ENCODE measurements at regions not wholly inside any gene's neighbourhood (a gene's known extent, or its start where the extent isn't known, plus 50 kb on each side); places are given as distances from the start of the nearest gene placed in this dataset.
"Not testable (repeated sequence)": the region's sequence is repeated elsewhere in the genome, so short reads cannot be mapped to it uniquely, and the experiment has no call there.

DNA sequence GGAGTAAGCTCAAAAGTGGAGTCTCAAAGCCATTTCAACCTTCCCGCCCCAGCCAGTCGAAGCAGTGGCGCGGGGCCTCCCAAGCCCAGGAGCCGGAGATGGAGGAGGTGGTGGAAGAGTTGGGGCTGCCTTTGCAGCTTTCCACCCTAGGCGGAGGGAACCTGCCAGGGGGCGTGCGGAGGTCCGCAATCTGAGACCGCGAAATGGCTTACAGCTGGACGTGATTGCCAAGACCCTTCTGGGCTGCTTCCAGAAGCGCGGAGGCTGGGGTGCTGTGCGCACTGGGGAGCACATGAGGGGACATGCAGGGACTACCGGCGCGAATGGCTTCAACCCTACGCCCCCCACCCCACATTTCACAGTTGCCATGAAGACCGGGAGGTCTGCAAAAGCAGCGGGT is 86.2 kb downstream of the PRR15 start:
- no peak overlapping the region for H3K4me3 ChIP-seq (ENCODE audit: low read length)
- TF ChIP-seq, protein P1, sequence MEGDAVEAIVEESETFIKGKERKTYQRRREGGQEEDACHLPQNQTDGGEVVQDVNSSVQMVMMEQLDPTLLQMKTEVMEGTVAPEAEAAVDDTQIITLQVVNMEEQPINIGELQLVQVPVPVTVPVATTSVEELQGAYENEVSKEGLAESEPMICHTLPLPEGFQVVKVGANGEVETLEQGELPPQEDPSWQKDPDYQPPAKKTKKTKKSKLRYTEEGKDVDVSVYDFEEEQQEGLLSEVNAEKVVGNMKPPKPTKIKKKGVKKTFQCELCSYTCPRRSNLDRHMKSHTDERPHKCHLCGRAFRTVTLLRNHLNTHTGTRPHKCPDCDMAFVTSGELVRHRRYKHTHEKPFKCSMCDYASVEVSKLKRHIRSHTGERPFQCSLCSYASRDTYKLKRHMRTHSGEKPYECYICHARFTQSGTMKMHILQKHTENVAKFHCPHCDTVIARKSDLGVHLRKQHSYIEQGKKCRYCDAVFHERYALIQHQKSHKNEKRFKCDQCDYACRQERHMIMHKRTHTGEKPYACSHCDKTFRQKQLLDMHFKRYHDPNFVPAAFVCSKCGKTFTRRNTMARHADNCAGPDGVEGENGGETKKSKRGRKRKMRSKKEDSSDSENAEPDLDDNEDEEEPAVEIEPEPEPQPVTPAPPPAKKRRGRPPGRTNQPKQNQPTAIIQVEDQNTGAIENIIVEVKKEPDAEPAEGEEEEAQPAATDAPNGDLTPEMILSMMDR (conservative IDR thresholded peaks at IDR 0.05; ENCODE audit: low read depth, low read length) = no peak
- no peak for DNase-seq (ENCODE audit: low read depth)

DNA sequence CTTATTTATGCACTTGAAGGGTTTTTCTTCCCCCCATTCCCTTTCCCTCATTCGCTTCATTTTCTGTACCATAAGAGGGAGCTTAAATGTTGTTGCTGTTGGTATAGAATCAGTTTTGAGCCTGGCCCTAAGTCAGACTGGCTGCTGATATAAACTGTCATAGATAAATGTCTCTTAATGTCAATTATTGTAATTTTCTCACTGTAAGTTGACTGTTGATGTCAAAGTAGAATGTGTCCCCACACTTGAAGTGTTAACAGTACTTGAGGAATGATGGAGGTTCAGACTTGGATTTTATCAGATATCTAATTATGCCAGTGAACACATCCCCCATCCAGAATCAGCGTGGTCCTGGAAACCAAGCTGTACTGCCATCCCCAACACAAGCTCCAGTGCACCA is 87.8 kb downstream of the PRR15 start:
- H3K4me3 ChIP-seq (ENCODE audit: low read length) = no peak overlapping the region
- no peak for DNase-seq (ENCODE audit: low read depth)
- TF ChIP-seq, protein P1 (conservative IDR thresholded peaks at IDR 0.05; ENCODE audit: low read depth, low read length) = no peak

DNA sequence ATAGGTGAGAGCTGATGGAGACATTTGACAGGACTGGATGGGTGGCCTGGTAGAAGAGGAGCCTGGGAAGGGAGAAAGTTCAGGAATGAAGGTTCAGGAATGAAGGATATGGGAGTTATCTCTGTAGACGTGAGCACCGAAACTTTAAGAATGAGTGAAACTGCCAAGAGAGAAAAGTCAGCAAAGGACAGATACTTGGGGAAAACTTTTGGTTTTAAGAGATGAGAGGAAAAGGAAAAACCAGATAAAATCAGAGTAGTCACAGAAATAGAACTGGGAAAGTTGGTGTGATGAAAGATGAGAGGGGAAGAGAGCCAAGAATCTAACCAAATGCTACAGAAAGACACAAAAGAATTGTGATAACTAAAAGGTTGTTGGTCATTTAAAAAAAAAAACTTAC is 88.9 kb downstream of the PRR15 start:
- no peak for DNase-seq (ENCODE audit: low read depth)
- no peak overlapping the region for H3K4me3 ChIP-seq (ENCODE audit: low read length)
- TF ChIP-seq, protein P1 (conservative IDR thresholded peaks at IDR 0.05; ENCODE audit: low read depth, low read length) = no peak

DNA sequence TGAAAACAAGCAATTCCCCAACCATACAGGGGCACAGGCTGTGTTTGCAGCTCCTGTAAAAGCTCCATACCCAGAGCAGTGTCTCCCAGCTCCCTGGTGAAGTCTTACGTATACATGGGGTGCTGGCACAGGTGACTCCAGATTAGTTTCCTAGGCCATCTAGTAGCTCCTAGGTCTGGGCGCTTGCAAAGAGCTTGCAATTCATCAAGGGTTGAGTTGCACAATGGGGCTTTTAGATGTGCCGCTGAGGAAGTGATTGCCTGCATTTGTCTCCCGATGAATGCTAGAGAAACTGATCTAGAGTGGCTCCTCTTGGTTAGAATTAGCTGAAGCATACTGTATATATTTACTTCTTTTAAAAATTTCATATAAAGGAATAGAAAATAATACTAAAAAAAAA is 90.7 kb downstream of the PRR15 start:
- not testable (repeated sequence) for H3K4me3 ChIP-seq (ENCODE audit: low read length); DNase-seq (ENCODE audit: low read depth)

- TF ChIP-seq, protein P1 (conservative IDR thresholded peaks at IDR 0.05; ENCODE audit: low read depth, low read length) = no peak
- no peak overlapping the region for H3K4me3 ChIP-seq (ENCODE audit: low read length)
- DNase-seq (ENCODE audit: low read depth) = no peak
Observed at GRCh38 chr7:29657288-29657687, 93.7 kb downstream of the PRR15 start.

GRCh38 chr7:29657856-29658255 is 94.2 kb downstream of the PRR15 start:
- TF ChIP-seq, protein P1 (conservative IDR thresholded peaks at IDR 0.05; ENCODE audit: low read depth, low read length) = no peak
- no peak overlapping the region for H3K4me3 ChIP-seq (ENCODE audit: low read length)
- no peak for DNase-seq (ENCODE audit: low read depth)

GRCh38 chr7:29659213-29659612 is 95.6 kb downstream of the PRR15 start:
- not testable (repeated sequence) for DNase-seq (ENCODE audit: low read depth); H3K4me3 ChIP-seq (ENCODE audit: low read length)

DNA sequence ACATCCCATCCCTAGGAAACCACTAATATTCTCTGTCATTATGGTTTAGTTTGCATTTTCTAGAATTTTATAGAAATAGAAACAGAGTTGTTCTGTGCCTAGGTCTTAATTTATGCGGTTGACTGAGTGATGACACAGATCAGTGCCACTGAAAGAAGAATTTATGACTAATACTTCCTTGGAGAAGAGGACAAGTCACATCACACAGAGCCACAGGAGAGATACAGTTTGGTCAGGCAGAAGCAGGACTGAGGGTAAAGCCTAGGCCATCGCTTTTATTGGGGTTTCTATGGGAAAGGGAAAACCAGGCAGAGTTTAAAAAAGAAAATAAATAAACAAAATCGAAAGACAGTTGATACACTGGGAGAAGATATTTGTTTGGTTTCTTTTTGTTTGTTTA is 99.3 kb downstream of the PRR15 start:
- not testable (repeated sequence) for H3K4me3 ChIP-seq (ENCODE audit: low read length); DNase-seq (ENCODE audit: low read depth)

GRCh38 chr7:29664999-29665398 is 101.4 kb downstream of the PRR15 start:
- not testable (repeated sequence) for DNase-seq (ENCODE audit: low read depth); H3K4me3 ChIP-seq (ENCODE audit: low read length)

DNA sequence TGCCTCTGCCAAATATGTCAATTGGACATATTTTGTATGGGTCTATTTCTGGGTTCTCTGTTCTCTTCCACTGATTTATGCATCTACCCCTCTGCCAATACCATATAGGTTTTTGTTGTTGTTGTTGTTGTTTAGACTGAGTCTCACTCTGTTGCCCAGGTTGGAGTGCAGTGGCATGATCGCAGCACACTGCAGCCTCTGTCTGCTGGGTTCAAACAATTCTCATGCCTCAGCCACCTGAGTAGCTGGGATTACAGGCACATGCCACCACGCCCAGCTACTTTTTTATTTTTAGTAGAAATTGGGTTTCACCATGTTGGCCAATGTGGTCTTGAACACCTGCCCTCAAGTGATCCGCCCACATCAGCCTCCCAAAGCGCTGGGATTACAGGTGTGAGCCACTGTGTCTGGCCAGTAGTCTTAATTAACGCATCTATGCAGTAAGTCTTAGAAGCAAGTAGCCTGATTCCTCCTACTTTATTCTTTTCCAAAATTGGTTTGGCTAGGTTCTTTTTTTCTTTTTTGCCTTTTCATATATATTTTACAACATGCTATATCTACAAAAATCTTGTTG is 103.5 kb downstream of the PRR15 start:
- H3K4me3 ChIP-seq (ENCODE audit: low read length); DNase-seq (ENCODE audit: low read depth): not testable (repeated sequence)

DNA sequence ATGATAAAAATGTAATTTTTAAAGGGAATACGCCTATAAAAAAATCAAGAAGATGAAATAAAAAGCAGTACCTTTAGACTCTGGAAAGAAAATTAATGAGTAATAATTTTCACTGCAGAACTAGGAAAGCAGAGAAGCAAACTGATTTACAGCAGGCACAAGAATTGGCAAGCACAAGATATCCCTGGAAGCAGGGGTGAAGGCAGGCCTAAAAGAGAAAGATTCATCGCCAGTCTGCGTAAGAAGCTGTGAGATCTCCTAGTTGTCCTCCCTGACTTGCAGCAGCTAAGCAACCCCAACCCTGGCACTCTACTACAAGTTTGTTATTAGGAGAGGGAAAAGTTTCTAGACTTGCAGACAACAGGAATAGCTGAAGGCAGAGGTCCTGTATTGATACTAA is 107.7 kb downstream of the PRR15 start:
- DNase-seq (ENCODE audit: low read depth); H3K4me3 ChIP-seq (ENCODE audit: low read length): not testable (repeated sequence)

GRCh38 chr7:29673635-29674034 is 110.0 kb downstream of the PRR15 start:
- not testable (repeated sequence) for DNase-seq (ENCODE audit: low read depth); H3K4me3 ChIP-seq (ENCODE audit: low read length)

DNA sequence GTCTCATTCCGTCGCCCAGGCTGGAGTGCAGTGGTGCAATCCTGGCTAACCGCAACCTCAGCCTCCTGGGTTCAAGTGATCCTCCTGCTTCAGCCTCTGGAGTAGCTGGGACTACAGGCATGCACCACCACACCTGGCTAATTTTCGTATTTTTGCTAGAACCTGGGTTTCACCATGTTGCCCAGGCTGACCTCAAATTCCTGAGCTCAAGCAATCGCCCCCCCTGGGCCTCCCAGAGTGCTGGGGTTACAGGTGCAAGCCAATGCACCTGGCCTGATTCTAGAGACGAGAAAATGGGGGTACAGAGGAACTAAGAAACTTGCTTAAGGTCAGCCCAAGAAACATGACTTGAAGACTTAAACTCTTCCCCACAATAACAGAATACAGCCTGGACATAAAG is 111.0 kb downstream of the PRR15 start:
- not testable (repeated sequence) for H3K4me3 ChIP-seq (ENCODE audit: low read length); DNase-seq (ENCODE audit: low read depth)

- DNase-seq (ENCODE audit: low read depth); H3K4me3 ChIP-seq (ENCODE audit: low read length): not testable (repeated sequence)
Observed at GRCh38 chr7:29677254-29677653, 113.6 kb downstream of the PRR15 start.
